K562 (cell line): ENCODE measurements at regions not wholly inside any gene's neighbourhood (a gene's known extent, or its start where the extent isn't known, plus 50 kb on each side); places are given as distances from the start of the nearest gene placed in this dataset.

ENCODE experiments used
- ATAC-seq: fragments of 200-7000 bp; cut with Tn5 transposase; 3 replicates; pipeline ENCODE4 v1.9.1; 2020; ENCODE audit warnings: moderate library complexity
- BruUV-seq: library from RNA; stranded (reverse); fragments of 400-500 nt; replicated peaks from 2 replicates; lab custom pipeline; 2021; lab: Mats Ljungman, UMichigan
- CTCF ChIA-PET: fragments of 300-600 bp; formaldehyde crosslinking; extraction: SDS; loops from one replicate; lab custom pipeline; 2021; ENCODE audit warnings: low intra/inter-chr PET ratio; lab: Yijun Ruan, JAX
- POLR2A ChIA-PET: fragments of 300-600, 350-650 bp; sonication (Branson Sonifier 250); formaldehyde crosslinking; extraction: SDS; loops from one replicate; lab custom pipeline; 2021; ENCODE audit warnings: antibody characterized with exemption, inconsistent platforms; lab: Yijun Ruan, JAX
- DNase-seq, 4 experiments: peaks; one replicate each; pipeline versions ENCODE4 v3.0.0 to v3.0.0-alpha.2; 2011 to 2018; ENCODE audit warnings: low spot score in 3 of 4, mixed read lengths in 3 of 4; ENCODE audit errors: extremely low read depth in 1 of 4
- FAIRE-seq: peaks from 2 replicates; lab custom pipeline; 2011; peaks lifted over from hg19 to GRCh38; lab: Jason Lieb, UNC
- H2AFZ ChIP-seq: 2 replicates; pipeline ENCODE4 v1.6.0; 2011; ENCODE audit warnings: low read depth, low read length, control low read depth, inconsistent platforms
- H3K27ac ChIP-seq: fragments of 200-600 bp; 3 replicates; pipeline ENCODE4 v1.8.0; 2011; ENCODE audit warnings: low read depth, mild to moderate bottlenecking, control low read depth, inconsistent platforms, low read length, moderate library complexity, mixed read lengths; ENCODE audit errors: extremely low read depth
- H3K27me3 ChIP-seq, 2 experiments: fragments of 300-600 bp in 1 of 2; 2 replicates in 1 of 2; 3 replicates in 1 of 2; pipeline versions ENCODE4 v1.6.0 to v1.8.0; 2011; ENCODE audit warnings: inconsistent platforms in 2 of 2, low read length in 2 of 2, mild to moderate bottlenecking in 1 of 2, mixed read lengths in 1 of 2, moderate library complexity in 1 of 2; ENCODE audit not compliant: control insufficient read depth in 2 of 2, insufficient read depth in 2 of 2
- H3K36me3 ChIP-seq: fragments of 300-600 bp; 3 replicates; pipeline ENCODE4 v1.8.0; 2011; ENCODE audit warnings: mild to moderate bottlenecking, low read length, inconsistent platforms; ENCODE audit not compliant: control insufficient read depth, insufficient read depth
- H3K4me1 ChIP-seq, 2 experiments: fragments of 200-600 bp in 1 of 2; replicated peaks in 1 of 2; 2 replicates in 1 of 2; 3 replicates in 1 of 2; pipeline versions ENCODE4 v1.5.1 to v1.8.0; 2011; ENCODE audit warnings: inconsistent platforms in 2 of 2, low read length in 2 of 2, mild to moderate bottlenecking in 1 of 2, mixed read lengths in 1 of 2, moderate library complexity in 1 of 2; ENCODE audit not compliant: control insufficient read depth in 2 of 2, insufficient read depth in 2 of 2
- H3K4me2 ChIP-seq: 2 replicates; pipeline ENCODE4 v1.6.1; 2011; ENCODE audit warnings: low read length, control low read depth, inconsistent platforms, mixed read lengths; ENCODE audit not compliant: insufficient read depth
- H3K4me3 ChIP-seq: fragments of 200-600 bp; sonication (generic), shearing (Covaris generic); 2 replicates; pipeline ENCODE4 v1.5.1; 2016; ENCODE audit warnings: control low read depth, inconsistent platforms
- H3K79me2 ChIP-seq: fragments of 200-600 bp; 3 replicates; pipeline ENCODE4 v1.8.0; 2011; ENCODE audit warnings: low read length, inconsistent platforms; ENCODE audit not compliant: control insufficient read depth, insufficient read depth
- H3K9ac ChIP-seq, 2 experiments: 2 replicates each; pipeline versions ENCODE4 v1.6.0 to v1.6.1; 2011; ENCODE audit warnings: low read depth in 2 of 2, low read length in 2 of 2, control low read depth in 1 of 2, inconsistent platforms in 1 of 2, mild to moderate bottlenecking in 1 of 2, mixed read lengths in 1 of 2; ENCODE audit not compliant: insufficient read depth in 1 of 2
- H3K9me1 ChIP-seq: one replicate; pipeline ENCODE4 v1.6.0; 2011; ENCODE audit warnings: inconsistent platforms, mild to moderate bottlenecking, low read length, moderate library complexity; ENCODE audit not compliant: control insufficient read depth, insufficient read depth
- H3K9me3 ChIP-seq: replicated peaks from 2 replicates; pipeline ENCODE4 v1.5.1; 2011; ENCODE audit warnings: low read depth, low read length, inconsistent platforms; ENCODE audit not compliant: control insufficient read depth, insufficient read depth
- H4K20me1 ChIP-seq: replicated peaks from 2 replicates; pipeline ENCODE4 v1.6.1; 2011; ENCODE audit warnings: low read length, inconsistent platforms, mixed read lengths; ENCODE audit not compliant: control insufficient read depth, insufficient read depth
- CBX1 ChIP-seq: sonication (generic); IDR thresholded peaks from 2 replicates; pipeline ENCODE4 v1.6.1; 2016; ENCODE audit warnings: antibody characterized with exemption, low read depth, mild to moderate bottlenecking
- CTCF ChIP-seq, 3 experiments: IDR thresholded peaks in 2 of 3; conservative IDR thresholded peaks in 1 of 3; 2 replicates each; pipeline ENCODE4 v1.5.1; 2011 to 2012; ENCODE audit warnings: low read length in 3 of 3, mild to moderate bottlenecking in 3 of 3, control low read depth in 2 of 3, improper control_type of control experiment in 1 of 3, inconsistent platforms in 1 of 3, low read depth in 1 of 3, mixed read lengths in 1 of 3, moderate library complexity in 1 of 3; ENCODE audit not compliant: insufficient read depth in 2 of 3
- HDAC2 ChIP-seq: fragments of 450-650 bp; IDR thresholded peaks from 2 replicates; pipeline ENCODE4 v1.6.1; 2016; ENCODE audit warnings: mild to moderate bottlenecking
- HIVEP1 ChIP-seq: fragments of 250-450 bp; sonication (Bioruptor Pico); IDR thresholded peaks from 2 replicates; pipeline ENCODE4 v1.4.0; 2020; ENCODE audit warnings: mild to moderate bottlenecking
- MCM3 ChIP-seq: fragments of 450-650 bp; IDR thresholded peaks from 2 replicates; pipeline ENCODE4 v1.6.1; 2016
- MTF1 ChIP-seq: fragments of 250-450 bp; sonication (Bioruptor Pico); IDR thresholded peaks from 2 replicates; pipeline ENCODE4 v1.9.0; 2021; ENCODE audit warnings: moderate library complexity, mild to moderate bottlenecking, inconsistent platforms, borderline replicate concordance
- NEUROD1 ChIP-seq: fragments of 150-350 bp; IDR thresholded peaks from 2 replicates; pipeline ENCODE4 v1.6.1; 2014; ENCODE audit warnings: borderline replicate concordance, low read length, low read depth; ENCODE audit not compliant: partially characterized antibody
- PML ChIP-seq: IDR thresholded peaks from 2 replicates; pipeline ENCODE4 v1.6.1; 2012; ENCODE audit warnings: low read length, inconsistent platforms
- SUPT5H ChIP-seq: fragments of 450-650 bp; IDR thresholded peaks from 2 replicates; pipeline ENCODE4 v1.6.1; 2016
- YY1 ChIP-seq, 3 experiments: IDR thresholded peaks; 2 replicates each; pipeline ENCODE4 v1.6.1; 2011; ENCODE audit warnings: low read length in 2 of 3, mild to moderate bottlenecking in 2 of 3, moderate library complexity in 2 of 3, borderline replicate concordance in 1 of 3, control low read depth in 1 of 3, low read depth in 1 of 3; ENCODE audit not compliant: insufficient read depth in 3 of 3, insufficient replicate concordance in 2 of 3, control insufficient read depth in 1 of 3, insufficient read length in 1 of 3; ENCODE audit errors: extremely low read depth in 1 of 3
- ZNF639 ChIP-seq, 2 experiments: fragments of 200-800 bp in 1 of 2; sonication (Bioruptor generic) in 1 of 2; sonication (generic) in 1 of 2; formaldehyde crosslinking in 1 of 2; IDR thresholded peaks in 1 of 2; conservative IDR thresholded peaks in 1 of 2; 2 replicates each; pipeline versions ENCODE4 v1.5.0 to v1.6.1; 2016 to 2020; ENCODE audit warnings: missing compliant biosample characterization in 1 of 2, missing genetic modification characterization in 1 of 2, missing genetic modification reagents in 1 of 2
- ZSCAN32 ChIP-seq: fragments of 450-650 bp; formaldehyde crosslinking; IDR thresholded peaks from 2 replicates; pipeline ENCODE4 v1.4.0; 2020; ENCODE audit warnings: mild to moderate bottlenecking, moderate library complexity
- WGBS: fragments of 100-300 bp; shearing (Covaris generic); methylation state at CpG from one replicate; pipeline ENCODE4 v1.1.6; 2016; ENCODE audit warnings: low coverage, mixed read lengths; ENCODE audit not compliant: insufficient coverage; ENCODE audit errors: missing lambda C conversion rate; 5-methylcytosine and 5-hydroxymethylcytosine counted together
- in situ Hi-C: fragments of 300-500 bp; cut with MboI; formaldehyde crosslinking; loops from 4 replicates; pipeline ENCODE4 v1.15.0; 2018; ENCODE audit warnings: inconsistent platforms, mixed read lengths
- intact Hi-C: fragments of 100-400 bp; cut with micrococcal nuclease; formaldehyde crosslinking; loops from 2 replicates; pipeline ENCODE4 v1.14.2; 2022

- peak; percentile 27 to 40 (median 34) for DNase-seq
- CTCF ChIA-PET: no interaction called here
- WGBS: 2% methylated on average over 16 of the region's 18 CpGs
- Histone ChIP-seq H3K4me2 (peak overlapping the region; percentile 75), H3K9me3 (no peaks in the 10 kb centered on the region), H3K4me1 (peaks cover 7 to 9% of the 10 kb centered on the region in 2 experiments; a peak in 4 of 5 replicates), H2AFZ (peak overlapping the region; percentile 91), H3K27me3 (no peaks in the 10 kb centered on the region), H3K9ac (peak overlapping the region; percentile 62 to 80), H4K20me1 (no peaks in the 10 kb centered on the region), H3K9me1 (no peaks in the 10 kb centered on the region), H3K4me3 (peak overlapping the region; percentile 31), H3K27ac (peak overlapping the region; percentile 76), H3K36me3 (no peaks in the 10 kb centered on the region), H3K79me2 (no peaks in the 10 kb centered on the region)
- POLR2A ChIA-PET: no interaction called here
- FAIRE-seq: no peak
- peak; percentile 77 for ATAC-seq
- BruUV-seq: no TSS peak
- intact Hi-C loops (no loop called here), in situ Hi-C loops (no loop called here)
- TF ChIP-seq CBX1 (no peak), MCM3 (no peak), HDAC2 (no peak), CTCF (IDR thresholded peaks at IDR 0.05 in 2 of 3, conservative IDR thresholded peaks at IDR 0.05 in 1 of 3; ENCODE audit: insufficient read depth in 2 of 3, low read depth in 1 of 3, low read length in 3 of 3) (peak; percentile 8 to 30 (median 19); a peak in 2 of 6 replicates), MTF1 (no peak), ZNF639 (CRISPR knock-in tag; conservative IDR thresholded peaks at IDR 0.05 in 1 of 2, IDR thresholded peaks at IDR 0.05 in 1 of 2) (no peak), HIVEP1 (CRISPR knock-in tag) (no peak), SUPT5H (0 out of 2 replicates have a peak, but pooled peaks have one; percentile 45), NEUROD1 (peak; percentile 37), PML (no peak), ZSCAN32 (CRISPR knock-in tag) (no peak), YY1 (IDR thresholded peaks at IDR 0.05; ENCODE audit: borderline replicate concordance in 1 of 3, control insufficient read depth in 1 of 3, extremely low read depth in 1 of 3, insufficient read depth in 3 of 3, insufficient read length in 1 of 3, insufficient replicate concordance in 2 of 3, low read depth in 1 of 3, low read length in 2 of 3) (peak in 1 of 3 experiments; percentile 12)
These were observed 677.7 kb downstream of the TMEM121 start for GRCh38 chr14:106204063-106204462.
